Lower lobe of right lung (tissue), 2 donors: ENCODE measurements at regions not wholly inside any gene's neighbourhood (a gene's known extent, or its start where the extent isn't known, plus 50 kb on each side); places are given as distances from the start of the nearest gene placed in this dataset.

Source experiments
- ATAC-seq, 2 donors: fragments of 200-7000 bp; cut with Tn5 transposase; one replicate each; pipeline ENCODE4 v1.9.1; 2020 to 2022; ENCODE audit warnings: mild to moderate bottlenecking in 2 of 2, moderate library complexity in 2 of 2
- DNase-seq: peaks from one replicate; pipeline ENCODE4 v3.0.0-alpha.2; 2020
- H3K27ac ChIP-seq: fragments of 200-600 bp; one replicate; pipeline ENCODE4 v1.8.0; 2022
- H3K27me3 ChIP-seq: fragments of 200-600 bp; one replicate; pipeline ENCODE4 v1.8.0; 2022; ENCODE audit warnings: low read depth
- H3K36me3 ChIP-seq: fragments of 200-600 bp; one replicate; pipeline ENCODE4 v1.8.0; 2022; ENCODE audit warnings: mild to moderate bottlenecking
- H3K4me1 ChIP-seq: fragments of 200-600 bp; one replicate; pipeline ENCODE4 v1.8.0; 2022
- H3K4me3 ChIP-seq: fragments of 200-600 bp; one replicate; pipeline ENCODE4 v1.8.0; 2022; ENCODE audit warnings: mild to moderate bottlenecking
- H3K9me3 ChIP-seq: fragments of 200-600 bp; one replicate; pipeline ENCODE4 v1.8.0; 2022
- CTCF ChIP-seq: fragments of 200-600 bp; IDR thresholded peaks from one replicate; pipeline ENCODE4 v1.8.0; 2022; ENCODE audit warnings: antibody characterized with exemption, mild to moderate bottlenecking
- intact Hi-C: fragments of 100-400 bp; cut with DNase I; formaldehyde crosslinking; loops from one replicate; pipeline ENCODE4 v1.11.0; 2022
- donor health status: DM: no; HTN: yes; CAD: no; lungs with severe emphysema.

GRCh38 chr5:74334062-74334761, 306.3 kb downstream of the ENC1 start:
- ATAC-seq: no peak
- Histone ChIP-seq H3K27ac (no peak overlapping the region), H3K9me3 (no peaks in the 10 kb centered on the region), H3K4me1 (no peaks in the 10 kb centered on the region), H3K36me3 (no peaks in the 10 kb centered on the region), H3K4me3 (no peak overlapping the region), H3K27me3 (no peaks in the 10 kb centered on the region)
- intact Hi-C loops: no loop called here
- TF ChIP-seq CTCF: no peak
- no peak for DNase-seq

- H3K36me3 ChIP-seq: no peaks in the 10 kb centered on the region
- no peaks in the 10 kb centered on the region for H3K4me1 ChIP-seq
- no peak overlapping the region for H3K27ac ChIP-seq
- no peak for TF ChIP-seq CTCF
- H3K27me3 ChIP-seq: no peaks in the 10 kb centered on the region
- ATAC-seq (no peak), DNase-seq (no peak)
- intact Hi-C loops: no loop called here
- H3K4me3 ChIP-seq: no peak overlapping the region
- H3K9me3 ChIP-seq: no peaks in the 10 kb centered on the region
These were observed 307.1 kb downstream of the ENC1 start for GRCh38 chr5:74333430-74333829.

GRCh38 chr5:74332682-74333081, 307.8 kb downstream of the ENC1 start:
- no peak for DNase-seq
- Histone ChIP-seq H3K36me3 (no peaks in the 10 kb centered on the region), H3K9me3 (no peaks in the 10 kb centered on the region), H3K4me3 (no peak overlapping the region), H3K27ac (no peak overlapping the region), H3K4me1 (no peaks in the 10 kb centered on the region), H3K27me3 (no peaks in the 10 kb centered on the region)
- no peak for TF ChIP-seq CTCF
- no peak for ATAC-seq
- intact Hi-C loops: no loop called here

DNA sequence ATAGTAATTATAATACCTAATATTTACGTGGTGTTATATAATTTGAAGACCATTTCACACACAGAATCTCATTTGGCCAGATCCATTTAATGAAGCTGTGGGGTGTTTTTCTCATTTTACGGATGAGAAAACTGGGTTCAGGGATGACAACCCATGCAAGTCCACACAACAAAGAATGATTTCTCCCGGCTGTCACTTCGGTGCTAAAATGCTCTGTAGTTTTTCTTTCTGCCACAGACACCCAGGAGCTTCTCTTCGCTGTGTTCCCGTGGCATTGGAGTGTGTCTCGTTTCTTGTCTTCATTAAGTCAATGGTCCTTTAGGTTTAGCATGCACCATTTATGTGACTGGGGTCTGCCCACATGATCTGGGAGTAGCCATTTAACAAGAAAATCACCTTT, 308.5 kb downstream of the ENC1 start:
- intact Hi-C loops: no loop called here
- DNase-seq (no peak), ATAC-seq (no peak)
- H3K9me3 ChIP-seq: no peaks in the 10 kb centered on the region
- no peak overlapping the region for H3K4me3 ChIP-seq
- H3K27ac ChIP-seq: no peak overlapping the region
- H3K36me3 ChIP-seq: no peaks in the 10 kb centered on the region
- no peaks in the 10 kb centered on the region for H3K27me3 ChIP-seq
- no peaks in the 10 kb centered on the region for H3K4me1 ChIP-seq
- no peak for TF ChIP-seq CTCF

- H3K4me1 ChIP-seq: no peaks in the 10 kb centered on the region
- H3K27ac ChIP-seq: no peak overlapping the region
- intact Hi-C loops: no loop called here
- H3K36me3 ChIP-seq: no peaks in the 10 kb centered on the region
- ATAC-seq: no peak
- no peak overlapping the region for H3K4me3 ChIP-seq
- no peaks in the 10 kb centered on the region for H3K27me3 ChIP-seq
- TF ChIP-seq CTCF: no peak
- no peak for DNase-seq
- H3K9me3 ChIP-seq: no peaks in the 10 kb centered on the region
These were observed 312.3 kb downstream of the ENC1 start for GRCh38 chr5:74328221-74328630.

DNA sequence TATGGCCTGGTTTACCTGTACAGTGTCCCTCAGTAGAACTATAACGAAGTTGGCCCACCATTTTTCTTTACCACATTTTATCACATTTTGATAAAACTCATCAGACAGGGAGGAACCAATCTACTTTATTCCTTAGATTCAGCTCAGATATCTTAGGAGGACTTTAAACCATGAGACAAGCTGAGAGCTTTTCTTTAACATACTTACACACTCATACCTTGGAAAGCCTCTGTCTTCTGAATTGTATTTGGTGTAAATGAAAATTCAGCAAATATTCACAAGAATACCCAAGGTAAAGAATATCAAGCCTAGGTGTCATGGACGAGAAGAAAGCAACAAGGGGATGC, 313.2 kb downstream of the ENC1 start:
- H3K36me3 ChIP-seq: no peaks in the 10 kb centered on the region
- H3K27ac ChIP-seq: no peak overlapping the region
- DNase-seq (no peak), ATAC-seq (no peak)
- H3K27me3 ChIP-seq: no peaks in the 10 kb centered on the region
- H3K9me3 ChIP-seq: no peaks in the 10 kb centered on the region
- intact Hi-C loops: no loop called here
- no peak overlapping the region for H3K4me3 ChIP-seq
- TF ChIP-seq CTCF: no peak
- H3K4me1 ChIP-seq: no peaks in the 10 kb centered on the region
